ENCODE measurements at regions not wholly inside any gene's neighbourhood (a gene's known extent, or its start where the extent isn't known, plus 50 kb on each side); places are given as distances from the start of the nearest gene placed in this dataset.

GRCh38 chr6:170053966-170054661 lies 236.8 kb downstream of the DLL1 start:
- Histone ChIP-seq H3K9ac (ENCODE audit: low read length) (no peak overlapping the region), H3K4me3 (ENCODE audit: low read length) (no peak overlapping the region), H3K27ac (ENCODE audit: low read depth, low read length) (no peak overlapping the region), H3K27me3 (ENCODE audit: control insufficient read depth, insufficient read depth, low read length) (no peaks in the 10 kb centered on the region), H3K4me1 (ENCODE audit: control insufficient read depth, insufficient read depth, low read length) (peaks cover 7% of the 10 kb centered on the region), H3K36me3 (ENCODE audit: control insufficient read depth, insufficient read depth, low read length) (no peaks in the 10 kb centered on the region)

- Histone ChIP-seq H3K9ac (ENCODE audit: low read length) (no peak overlapping the region), H3K27me3 (ENCODE audit: control insufficient read depth, insufficient read depth, low read length) (no peaks in the 10 kb centered on the region), H3K27ac (ENCODE audit: low read depth, low read length) (no peak overlapping the region), H3K4me1 (ENCODE audit: control insufficient read depth, insufficient read depth, low read length) (peaks cover 7% of the 10 kb centered on the region), H3K4me3 (ENCODE audit: low read length) (no peak overlapping the region), H3K36me3 (ENCODE audit: control insufficient read depth, insufficient read depth, low read length) (no peaks in the 10 kb centered on the region)
Observed at GRCh38 chr6:170052991-170053821, 237.7 kb downstream of the DLL1 start.

- Histone ChIP-seq H3K4me1 (ENCODE audit: control insufficient read depth, insufficient read depth, low read length) (peaks cover 7% of the 10 kb centered on the region), H3K9ac (ENCODE audit: low read length) (no peak overlapping the region), H3K27ac (ENCODE audit: low read depth, low read length) (no peak overlapping the region), H3K27me3 (ENCODE audit: control insufficient read depth, insufficient read depth, low read length) (no peaks in the 10 kb centered on the region), H3K36me3 (ENCODE audit: control insufficient read depth, insufficient read depth, low read length) (no peaks in the 10 kb centered on the region), H3K4me3 (ENCODE audit: low read length) (no peak overlapping the region)
Observed at GRCh38 chr6:170051229-170052172, 239.4 kb downstream of the DLL1 start.

- peaks cover 9% of the 10 kb centered on the region for H3K4me1 ChIP-seq (ENCODE audit: control insufficient read depth, insufficient read depth, low read length)
- H3K27me3 ChIP-seq (ENCODE audit: control insufficient read depth, insufficient read depth, low read length): no peaks in the 10 kb centered on the region
- no peak overlapping the region for H3K4me3 ChIP-seq (ENCODE audit: low read length)
- H3K9ac ChIP-seq (ENCODE audit: low read length): no peak overlapping the region
- H3K36me3 ChIP-seq (ENCODE audit: control insufficient read depth, insufficient read depth, low read length): no peaks in the 10 kb centered on the region
- peak overlapping the region; percentile 82 for H3K27ac ChIP-seq (ENCODE audit: low read depth, low read length)
Observed at GRCh38 chr6:170050591-170051041, 240.3 kb downstream of the DLL1 start.

- Histone ChIP-seq H3K4me1 (ENCODE audit: control insufficient read depth, insufficient read depth, low read length) (peaks cover 9% of the 10 kb centered on the region), H3K9ac (ENCODE audit: low read length) (no peak overlapping the region), H3K27me3 (ENCODE audit: control insufficient read depth, insufficient read depth, low read length) (no peaks in the 10 kb centered on the region), H3K27ac (ENCODE audit: low read depth, low read length) (peak overlapping the region; percentile 82), H3K4me3 (ENCODE audit: low read length) (no peak overlapping the region), H3K36me3 (ENCODE audit: control insufficient read depth, insufficient read depth, low read length) (no peaks in the 10 kb centered on the region)
Observed at GRCh38 chr6:170049641-170050561, 241.0 kb downstream of the DLL1 start.

- Histone ChIP-seq H3K36me3 (ENCODE audit: control insufficient read depth, insufficient read depth, low read length) (no peaks in the 10 kb centered on the region), H3K27ac (ENCODE audit: low read depth, low read length) (peak overlapping the region; percentile 82), H3K4me3 (ENCODE audit: low read length) (no peak overlapping the region), H3K9ac (ENCODE audit: low read length) (no peak overlapping the region), H3K27me3 (ENCODE audit: control insufficient read depth, insufficient read depth, low read length) (no peaks in the 10 kb centered on the region), H3K4me1 (ENCODE audit: control insufficient read depth, insufficient read depth, low read length) (peaks cover 9% of the 10 kb centered on the region)
Observed at GRCh38 chr6:170048615-170049256, 242.1 kb downstream of the DLL1 start.

GRCh38 chr6:170047823-170048222 lies 243.1 kb downstream of the DLL1 start:
- Histone ChIP-seq H3K36me3 (ENCODE audit: control insufficient read depth, insufficient read depth, low read length) (no peaks in the 10 kb centered on the region), H3K9ac (ENCODE audit: low read length) (no peak overlapping the region), H3K4me1 (ENCODE audit: control insufficient read depth, insufficient read depth, low read length) (peaks cover 9% of the 10 kb centered on the region), H3K4me3 (ENCODE audit: low read length) (no peak overlapping the region), H3K27ac (ENCODE audit: low read depth, low read length) (no peak overlapping the region), H3K27me3 (ENCODE audit: control insufficient read depth, insufficient read depth, low read length) (no peaks in the 10 kb centered on the region)

- Histone ChIP-seq H3K27ac (ENCODE audit: low read depth, low read length) (no peak overlapping the region), H3K4me3 (ENCODE audit: low read length) (no peak overlapping the region), H3K27me3 (ENCODE audit: control insufficient read depth, insufficient read depth, low read length) (no peaks in the 10 kb centered on the region), H3K4me1 (ENCODE audit: control insufficient read depth, insufficient read depth, low read length) (peaks cover 9% of the 10 kb centered on the region), H3K9ac (ENCODE audit: low read length) (no peak overlapping the region), H3K36me3 (ENCODE audit: control insufficient read depth, insufficient read depth, low read length) (no peaks in the 10 kb centered on the region)
Observed at GRCh38 chr6:170046791-170047626, 243.9 kb downstream of the DLL1 start.

- Histone ChIP-seq H3K27me3 (ENCODE audit: control insufficient read depth, insufficient read depth, low read length) (no peaks in the 10 kb centered on the region), H3K9ac (ENCODE audit: low read length) (no peak overlapping the region), H3K4me3 (ENCODE audit: low read length) (no peak overlapping the region), H3K27ac (ENCODE audit: low read depth, low read length) (no peak overlapping the region), H3K36me3 (ENCODE audit: control insufficient read depth, insufficient read depth, low read length) (no peaks in the 10 kb centered on the region), H3K4me1 (ENCODE audit: control insufficient read depth, insufficient read depth, low read length) (peaks cover 9% of the 10 kb centered on the region)
Observed at GRCh38 chr6:170045981-170046667, 244.8 kb downstream of the DLL1 start.

GRCh38 chr6:170045563-170045960 lies 245.3 kb downstream of the DLL1 start:
- H3K27ac ChIP-seq (ENCODE audit: low read depth, low read length): no peak overlapping the region
- H3K36me3 ChIP-seq (ENCODE audit: control insufficient read depth, insufficient read depth, low read length): no peaks in the 10 kb centered on the region
- no peak overlapping the region for H3K9ac ChIP-seq (ENCODE audit: low read length)
- peaks cover 9% of the 10 kb centered on the region for H3K4me1 ChIP-seq (ENCODE audit: control insufficient read depth, insufficient read depth, low read length)
- no peak overlapping the region for H3K4me3 ChIP-seq (ENCODE audit: low read length)
- no peaks in the 10 kb centered on the region for H3K27me3 ChIP-seq (ENCODE audit: control insufficient read depth, insufficient read depth, low read length)

All from rectal smooth muscle tissue (tissue), 1 donor.